ENCODE measurements at regions not wholly inside any gene's neighbourhood (a gene's known extent, or its start where the extent isn't known, plus 50 kb on each side); places are given as distances from the start of the nearest gene placed in this dataset.

- no peak for DNase-seq (ENCODE audit: insufficient read length, low spot score)
- no peak for TF ChIP-seq CTCF (IDR thresholded peaks at IDR 0.05; ENCODE audit: insufficient read depth, missing control alignments)
- FAIRE-seq, result no peak
Measured at GRCh38 chr5:62127098-62127736, 178.8 kb upstream of the KIF2A start.

DNA sequence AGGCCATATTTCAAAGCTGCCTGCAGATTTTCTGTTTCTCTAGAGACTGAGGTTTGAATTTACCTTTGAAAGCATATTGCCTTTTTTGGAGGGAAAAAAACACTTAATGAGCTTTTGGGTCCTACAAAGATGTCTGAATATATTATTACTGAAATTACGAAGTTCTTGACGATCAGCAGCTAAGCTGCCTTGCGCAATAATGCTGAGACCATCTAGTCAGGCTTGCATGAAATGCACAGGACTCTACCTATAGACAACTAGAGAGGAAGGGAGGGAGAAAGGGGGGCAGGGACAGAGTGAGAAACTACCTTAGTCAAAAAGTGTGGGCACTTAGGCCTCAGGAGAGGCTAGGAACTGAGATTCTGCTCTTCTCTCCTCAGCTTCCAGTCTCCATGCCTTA, 175.9 kb upstream of the KIF2A start:
- DNase-seq (ENCODE audit: insufficient read length, low spot score), result no peak
- no peak for TF ChIP-seq CTCF (IDR thresholded peaks at IDR 0.05; ENCODE audit: insufficient read depth, missing control alignments)
- FAIRE-seq, result no peak

GRCh38 chr5:62132276-62132675, 173.7 kb upstream of the KIF2A start:
- TF ChIP-seq CTCF (IDR thresholded peaks at IDR 0.05; ENCODE audit: insufficient read depth, missing control alignments), result no peak
- FAIRE-seq (no peak), DNase-seq (ENCODE audit: insufficient read length, low spot score) (no peak)

GRCh38 chr5:62133426-62133825, 172.6 kb upstream of the KIF2A start:
- FAIRE-seq, result no peak

DNA sequence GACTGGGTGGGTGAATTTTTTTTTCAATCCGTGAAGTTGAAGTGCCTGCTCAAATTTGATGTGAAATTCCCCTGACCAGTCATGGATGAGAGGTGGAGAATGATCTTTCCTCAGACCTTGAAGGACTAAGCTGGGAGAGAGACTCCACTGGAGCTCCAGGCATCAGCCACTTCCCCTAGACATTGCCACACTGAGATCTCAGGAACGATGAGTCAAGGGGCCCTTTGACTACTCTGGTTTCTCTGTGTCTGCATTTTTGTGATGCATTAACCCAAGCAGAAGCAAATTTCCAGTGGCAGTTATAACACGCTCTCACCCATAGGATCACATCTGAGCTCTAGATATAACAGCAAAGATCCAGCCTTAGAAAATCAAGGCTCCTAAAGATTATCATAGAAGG, 171.2 kb upstream of the KIF2A start:
- no peak for DNase-seq (ENCODE audit: insufficient read length, low spot score)
- no peak for TF ChIP-seq CTCF (IDR thresholded peaks at IDR 0.05; ENCODE audit: insufficient read depth, missing control alignments)
- no peak for FAIRE-seq

More at GRCh38 chr5:62133426-62133825, 172.6 kb upstream of the KIF2A start:
- no peak for DNase-seq (ENCODE audit: insufficient read length, low spot score)
- no peak for TF ChIP-seq CTCF (IDR thresholded peaks at IDR 0.05; ENCODE audit: insufficient read depth, missing control alignments)

- FAIRE-seq (no peak), DNase-seq (ENCODE audit: insufficient read length, low spot score) (no peak)
- no peak for TF ChIP-seq CTCF (IDR thresholded peaks at IDR 0.05; ENCODE audit: insufficient read depth, missing control alignments)
Measured at GRCh38 chr5:62137628-62138027, 168.4 kb upstream of the KIF2A start.

DNA sequence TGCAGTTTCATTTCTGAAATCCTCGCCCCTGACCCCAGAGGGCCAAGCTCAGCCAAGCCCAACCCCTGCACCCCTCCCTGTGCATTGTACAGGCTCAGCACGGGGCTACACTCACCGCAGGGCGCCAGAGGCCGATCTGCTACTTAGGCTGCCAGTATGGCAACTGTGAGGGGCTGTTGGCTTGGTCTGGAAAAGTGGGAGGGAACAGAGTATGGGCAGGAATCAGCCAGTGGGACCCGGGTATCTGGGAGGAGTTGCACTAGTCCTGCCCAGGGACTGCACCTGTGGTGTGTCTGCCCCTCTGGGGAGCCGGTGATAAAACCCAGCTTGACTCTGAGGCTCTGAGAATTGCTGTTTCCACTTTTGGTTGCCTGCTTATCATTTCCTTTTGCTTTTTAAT, 167.4 kb upstream of the KIF2A start:
- DNase-seq (ENCODE audit: insufficient read length, low spot score), result no peak
- FAIRE-seq, result no peak
- no peak for TF ChIP-seq CTCF (IDR thresholded peaks at IDR 0.05; ENCODE audit: insufficient read depth, missing control alignments)
